ENCODE measurements at regions not wholly inside any gene's neighbourhood (a gene's known extent, or its start where the extent isn't known, plus 50 kb on each side); places are given as distances from the start of the nearest gene placed in this dataset.
"Not testable (repeated sequence)": the region's sequence is repeated elsewhere in the genome, so short reads cannot be mapped to it uniquely, and the experiment has no call there.

DNA sequence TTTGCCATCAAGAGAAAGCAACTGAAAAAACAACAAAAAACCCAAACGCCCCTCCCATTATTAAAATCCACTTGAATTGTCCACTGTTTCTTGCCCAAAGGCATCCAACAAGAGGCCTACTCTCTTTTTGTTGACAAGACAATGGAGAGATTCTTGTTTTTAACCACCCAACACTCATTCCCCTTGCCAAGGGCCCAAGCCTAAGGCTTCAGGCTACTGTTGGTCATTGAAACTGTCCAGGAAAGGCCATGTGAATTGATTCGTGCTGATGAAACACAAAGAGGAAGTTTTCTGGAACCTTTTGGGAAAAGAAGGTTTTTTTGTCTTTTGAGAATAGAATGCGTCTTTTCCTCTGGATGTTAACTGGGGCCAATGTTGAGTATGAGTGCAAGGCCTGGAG lies 157.4 kb upstream of the PFN2 start:
- 55 to 72% methylated on average over 3 of the region's 3 CpGs for WGBS, 2 experiments (ENCODE audit: low coverage in 1 of 2, low lambda C conversion rate in 2 of 2, missing lambda C conversion rate in 2 of 2)
- TF ChIP-seq EZH2phosphoT487 (IDR thresholded peaks at IDR 0.05; ENCODE audit: insufficient read depth, low read depth) (no peak), EZH2 (IDR thresholded peaks at IDR 0.05; ENCODE audit: insufficient read depth, poor library complexity, severe bottlenecking) (no peak)

GRCh38 chr3:150127011-150127490 lies 156.4 kb upstream of the PFN2 start:
- H3K4me2 ChIP-seq (ENCODE audit: unreplicated experiment) = no peak overlapping the region
- no peaks in the 10 kb centered on the region for H3K9me2 ChIP-seq (ENCODE audit: insufficient read depth)
- in situ Hi-C loops (cut with MboI) = no loop called here
- H3K9me3 ChIP-seq (ENCODE audit: low read depth) = no peaks in the 10 kb centered on the region
- no peak for DNase-seq
- H3K79me2 ChIP-seq (ENCODE audit: insufficient read depth) = no peaks in the 10 kb centered on the region
- no peak overlapping the region for H3K4me3 ChIP-seq
- H3K9ac ChIP-seq = no peak overlapping the region
- no peaks in the 10 kb centered on the region for H3F3A ChIP-seq (ENCODE audit: insufficient read depth)
- 88 to 89% methylated on average over 7 of the region's 7 CpGs for WGBS, 2 experiments (ENCODE audit: low coverage in 1 of 2, low lambda C conversion rate in 2 of 2, missing lambda C conversion rate in 2 of 2)
- H3K36me3 ChIP-seq (ENCODE audit: low read depth) = no peaks in the 10 kb centered on the region
- H2AFZ ChIP-seq = no peak overlapping the region
- no peak overlapping the region for H3K27ac ChIP-seq
- no peaks in the 10 kb centered on the region for H3K4me1 ChIP-seq (ENCODE audit: insufficient read depth)
- no peaks in the 10 kb centered on the region for H3K27me3 ChIP-seq (replicated peaks; ENCODE audit: insufficient read depth)
- H4K20me1 ChIP-seq (ENCODE audit: insufficient read depth) = no peaks in the 10 kb centered on the region
- no peak for TF ChIP-seq EZH2phosphoT487 (IDR thresholded peaks at IDR 0.05; ENCODE audit: insufficient read depth, low read depth)
- TF ChIP-seq EZH2 (IDR thresholded peaks at IDR 0.05; ENCODE audit: insufficient read depth, poor library complexity, severe bottlenecking) = no peak

More for the DNA sequence above, 157.4 kb upstream of the PFN2 start:
- H3K4me1 ChIP-seq (ENCODE audit: insufficient read depth) = no peaks in the 10 kb centered on the region
- H3K9me3 ChIP-seq (ENCODE audit: low read depth) = no peaks in the 10 kb centered on the region
- no peak overlapping the region for H2AFZ ChIP-seq
- H3K9me2 ChIP-seq (ENCODE audit: insufficient read depth) = no peaks in the 10 kb centered on the region
- H3F3A ChIP-seq (ENCODE audit: insufficient read depth) = no peaks in the 10 kb centered on the region
- in situ Hi-C loops (cut with MboI) = no loop called here
- no peaks in the 10 kb centered on the region for H3K27me3 ChIP-seq (replicated peaks; ENCODE audit: insufficient read depth)
- no peak overlapping the region for H3K27ac ChIP-seq
- H3K9ac ChIP-seq = no peak overlapping the region
- DNase-seq = no peak
- no peaks in the 10 kb centered on the region for H4K20me1 ChIP-seq (ENCODE audit: insufficient read depth)
- H3K79me2 ChIP-seq (ENCODE audit: insufficient read depth) = no peaks in the 10 kb centered on the region
- H3K4me2 ChIP-seq (ENCODE audit: unreplicated experiment) = no peak overlapping the region
- H3K36me3 ChIP-seq (ENCODE audit: low read depth) = no peaks in the 10 kb centered on the region
- no peak overlapping the region for H3K4me3 ChIP-seq

GRCh38 chr3:150124142-150124541 lies 153.4 kb upstream of the PFN2 start:
- no peaks in the 10 kb centered on the region for H3K79me2 ChIP-seq (ENCODE audit: insufficient read depth)
- 83 to 89% methylated on average over 2 of the region's 2 CpGs for WGBS, 2 experiments (ENCODE audit: low coverage in 1 of 2, low lambda C conversion rate in 2 of 2, missing lambda C conversion rate in 2 of 2)
- no peaks in the 10 kb centered on the region for H3K27me3 ChIP-seq (replicated peaks; ENCODE audit: insufficient read depth)
- no peak for DNase-seq
- no peaks in the 10 kb centered on the region for H3K4me1 ChIP-seq (ENCODE audit: insufficient read depth)
- no peaks in the 10 kb centered on the region for H4K20me1 ChIP-seq (ENCODE audit: insufficient read depth)
- no peak overlapping the region for H3K9ac ChIP-seq
- H3K4me3 ChIP-seq = no peak overlapping the region
- in situ Hi-C loops (cut with MboI) = no loop called here
- no peaks in the 10 kb centered on the region for H3K9me2 ChIP-seq (ENCODE audit: insufficient read depth)
- no peaks in the 10 kb centered on the region for H3K9me3 ChIP-seq (ENCODE audit: low read depth)
- no peak overlapping the region for H2AFZ ChIP-seq
- H3K36me3 ChIP-seq (ENCODE audit: low read depth) = no peaks in the 10 kb centered on the region
- TF ChIP-seq EZH2 (IDR thresholded peaks at IDR 0.05; ENCODE audit: insufficient read depth, poor library complexity, severe bottlenecking) (no peak), EZH2phosphoT487 (IDR thresholded peaks at IDR 0.05; ENCODE audit: insufficient read depth, low read depth) (no peak)
- H3K27ac ChIP-seq = no peak overlapping the region
- H3K4me2 ChIP-seq (ENCODE audit: unreplicated experiment) = no peak overlapping the region
- no peaks in the 10 kb centered on the region for H3F3A ChIP-seq (ENCODE audit: insufficient read depth)

GRCh38 chr3:150123249-150123648 lies 152.6 kb upstream of the PFN2 start:
- H3F3A ChIP-seq (ENCODE audit: insufficient read depth); H3K4me3 ChIP-seq; H3K9ac ChIP-seq; DNase-seq; H3K4me2 ChIP-seq (ENCODE audit: unreplicated experiment); H3K9me3 ChIP-seq (ENCODE audit: low read depth); H3K27ac ChIP-seq; H3K36me3 ChIP-seq (ENCODE audit: low read depth); in situ Hi-C loops (cut with MboI); H3K79me2 ChIP-seq (ENCODE audit: insufficient read depth); H2AFZ ChIP-seq; H3K9me2 ChIP-seq (ENCODE audit: insufficient read depth); H4K20me1 ChIP-seq (ENCODE audit: insufficient read depth); H3K27me3 ChIP-seq (replicated peaks; ENCODE audit: insufficient read depth); H3K4me1 ChIP-seq (ENCODE audit: insufficient read depth): not testable (repeated sequence)
- WGBS, 2 experiments (ENCODE audit: low coverage in 1 of 2, low lambda C conversion rate in 2 of 2, missing lambda C conversion rate in 2 of 2) = 31 to 47% methylated on average over 2 of the region's 2 CpGs

- WGBS, 2 experiments (ENCODE audit: low coverage in 1 of 2, low lambda C conversion rate in 2 of 2, missing lambda C conversion rate in 2 of 2) = 29 to 48% methylated on average over 1 of the region's 1 CpG
- H3K4me1 ChIP-seq (ENCODE audit: insufficient read depth) = peaks cover 10% of the 10 kb centered on the region; the same call in 1 of the 2 replicates
- no peaks in the 10 kb centered on the region for H3K27me3 ChIP-seq (replicated peaks; ENCODE audit: insufficient read depth)
- in situ Hi-C loops (cut with MboI) = no loop called here
- no peaks in the 10 kb centered on the region for H4K20me1 ChIP-seq (ENCODE audit: insufficient read depth)
- TF ChIP-seq EZH2 (IDR thresholded peaks at IDR 0.05; ENCODE audit: insufficient read depth, poor library complexity, severe bottlenecking) = no peak
- TF ChIP-seq EZH2phosphoT487 (IDR thresholded peaks at IDR 0.05; ENCODE audit: insufficient read depth, low read depth) = no peak
- DNase-seq = no peak
- no peak overlapping the region for H2AFZ ChIP-seq
- H3K9me3 ChIP-seq (ENCODE audit: low read depth) = no peaks in the 10 kb centered on the region
- no peak overlapping the region for H3K9ac ChIP-seq
- no peaks in the 10 kb centered on the region for H3K9me2 ChIP-seq (ENCODE audit: insufficient read depth)
- peaks cover 9% of the 10 kb centered on the region for H3F3A ChIP-seq (ENCODE audit: insufficient read depth)
- no peak overlapping the region for H3K4me2 ChIP-seq (ENCODE audit: unreplicated experiment)
- no peaks in the 10 kb centered on the region for H3K79me2 ChIP-seq (ENCODE audit: insufficient read depth)
- H3K27ac ChIP-seq = no peak overlapping the region
- H3K4me3 ChIP-seq = no peak overlapping the region
- no peaks in the 10 kb centered on the region for H3K36me3 ChIP-seq (ENCODE audit: low read depth)
Measured at GRCh38 chr3:150118219-150118618, 147.5 kb upstream of the PFN2 start.
